GM23248 (cell line): ENCODE measurements at regions not wholly inside any gene's neighbourhood (a gene's known extent, or its start where the extent isn't known, plus 50 kb on each side); places are given as distances from the start of the nearest gene placed in this dataset.

Experiments
- DNase-seq: peaks from one replicate; pipeline ENCODE4 v3.0.0-alpha.2; 2015
- H2AFZ ChIP-seq: fragments of 200-600 bp; sonication (generic); 2 replicates; pipeline ENCODE4 v1.6.1; 2016; ENCODE audit warnings: antibody characterized with exemption
- H3F3A ChIP-seq: fragments of 200-600 bp; sonication (generic); 2 replicates; pipeline ENCODE4 v1.6.1; 2016; ENCODE audit warnings: mild to moderate bottlenecking, antibody characterized with exemption, mixed run types; ENCODE audit not compliant: insufficient read depth
- H3K27ac ChIP-seq: fragments of 200-600 bp; sonication (generic); 2 replicates; pipeline ENCODE4 v1.5.1; 2016; ENCODE audit warnings: mild to moderate bottlenecking
- H3K27me3 ChIP-seq: fragments of 200-600 bp; sonication (generic); replicated peaks from 2 replicates; pipeline ENCODE4 v1.6.1; 2016; ENCODE audit warnings: mild to moderate bottlenecking; ENCODE audit not compliant: insufficient read depth
- H3K36me3 ChIP-seq: fragments of 200-600 bp; sonication (generic); 2 replicates; pipeline ENCODE4 v1.6.1; 2016; ENCODE audit warnings: low read depth, mild to moderate bottlenecking
- H3K4me1 ChIP-seq: fragments of 200-600 bp; sonication (generic); 2 replicates; pipeline ENCODE4 v1.6.1; 2016; ENCODE audit warnings: mild to moderate bottlenecking; ENCODE audit not compliant: insufficient read depth
- H3K4me2 ChIP-seq: fragments of 200-600 bp; sonication (generic); one replicate; pipeline ENCODE4 v1.6.1; 2016; ENCODE audit warnings: mild to moderate bottlenecking; ENCODE audit not compliant: unreplicated experiment
- H3K4me3 ChIP-seq: fragments of 200-600 bp; sonication (generic); 2 replicates; pipeline ENCODE4 v1.5.1; 2016; ENCODE audit warnings: mild to moderate bottlenecking
- H3K79me2 ChIP-seq: fragments of 200-600 bp; sonication (generic); 2 replicates; pipeline ENCODE4 v1.6.1; 2016; ENCODE audit warnings: mild to moderate bottlenecking; ENCODE audit not compliant: insufficient read depth
- H3K9ac ChIP-seq: fragments of 200-600 bp; sonication (generic); 2 replicates; pipeline ENCODE4 v1.6.1; 2016; ENCODE audit warnings: mild to moderate bottlenecking
- H3K9me2 ChIP-seq: fragments of 200-600 bp; sonication (generic); 2 replicates; pipeline ENCODE4 v1.6.1; 2016; ENCODE audit warnings: mixed run types, mild to moderate bottlenecking, moderate library complexity; ENCODE audit not compliant: insufficient read depth
- H3K9me3 ChIP-seq: fragments of 200-600 bp; sonication (generic); one replicate; pipeline ENCODE4 v1.6.1; 2017; ENCODE audit warnings: low read depth
- H4K20me1 ChIP-seq: fragments of 200-600 bp; sonication (generic); 2 replicates; pipeline ENCODE4 v1.6.0; 2016; ENCODE audit not compliant: insufficient read depth
- EZH2 ChIP-seq: fragments of 200-600 bp; sonication (generic); IDR thresholded peaks from 2 replicates; pipeline ENCODE4 v1.6.1; 2018; ENCODE audit warnings: antibody characterized with exemption, mild to moderate bottlenecking; ENCODE audit not compliant: insufficient read depth, poor library complexity, severe bottlenecking
- EZH2phosphoT487 ChIP-seq: fragments of 200-600 bp; sonication (generic); IDR thresholded peaks from 2 replicates; pipeline ENCODE4 v1.6.1; 2018; ENCODE audit warnings: antibody characterized with exemption, moderate library complexity, mild to moderate bottlenecking, low read depth; ENCODE audit not compliant: insufficient read depth
- WGBS, 2 experiments: methylation state at CpG; one replicate each; pipeline ENCODE4 v1.1.6; 2015 to 2017; ENCODE audit warnings: low lambda C conversion rate in 2 of 2, low coverage in 1 of 2; ENCODE audit errors: missing lambda C conversion rate in 2 of 2; 5-methylcytosine and 5-hydroxymethylcytosine counted together
- in situ Hi-C: fragments of 300-500 bp; cut with MboI; formaldehyde crosslinking; loops from 2 replicates; pipeline ENCODE4 v1.15.0; 2020

DNA sequence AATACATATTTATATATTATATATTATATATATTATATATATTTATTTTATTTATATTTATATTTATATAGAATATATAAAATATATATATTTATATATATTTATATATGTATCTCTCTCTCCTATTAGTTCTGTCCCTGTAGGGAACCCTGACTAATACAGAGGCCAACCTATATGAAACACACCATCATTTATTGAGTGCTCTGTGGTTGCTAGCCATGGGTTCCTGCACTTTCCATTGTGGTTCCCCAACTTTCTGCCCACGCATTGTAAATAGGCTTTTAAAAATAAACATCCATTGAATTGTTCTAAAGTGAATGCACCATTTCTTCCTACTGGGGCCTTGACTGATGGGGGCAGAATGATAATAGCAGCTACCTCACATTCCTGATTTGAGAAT lies 93.8 kb upstream of the SESN3 start:
- no peak overlapping the region for H3K27ac ChIP-seq
- H2AFZ ChIP-seq, result no peak overlapping the region
- WGBS, 2 experiments, result 96% methylated on average over 1 of the region's 1 CpG
- H3K4me2 ChIP-seq, result no peak overlapping the region
- H3K4me3 ChIP-seq, result no peak overlapping the region
- H3K4me1 ChIP-seq, result peaks cover 14% of the 10 kb centered on the region
- in situ Hi-C loops, result no loop called here
- no peaks in the 10 kb centered on the region for H3K9me3 ChIP-seq
- no peaks in the 10 kb centered on the region for H3K36me3 ChIP-seq
- H3K9ac ChIP-seq, result no peak overlapping the region
- no peaks in the 10 kb centered on the region; the same call in 1 of the 2 replicates for H3K27me3 ChIP-seq
- H3K79me2 ChIP-seq, result no peaks in the 10 kb centered on the region
- no peaks in the 10 kb centered on the region for H4K20me1 ChIP-seq
- H3K9me2 ChIP-seq, result no peaks in the 10 kb centered on the region
- TF ChIP-seq EZH2phosphoT487, result no peak
- no peak for TF ChIP-seq EZH2
- DNase-seq, result no peak
- H3F3A ChIP-seq, result peaks cover 15% of the 10 kb centered on the region

GRCh38 chr11:95322539-95322938 lies 91.5 kb upstream of the SESN3 start:
- Histone ChIP-seq H2AFZ (no peak overlapping the region), H3K4me2 (peak overlapping the region; percentile 29), H3F3A (peaks cover 15% of the 10 kb centered on the region), H3K9me2 (no peaks in the 10 kb centered on the region), H3K4me3 (0 out of 2 replicates have a peak overlapping the region, but pooled peaks have one; percentile 10), H3K9me3 (no peaks in the 10 kb centered on the region), H3K9ac (no peak overlapping the region), H3K36me3 (no peaks in the 10 kb centered on the region), H3K79me2 (no peaks in the 10 kb centered on the region), H3K27ac (peak overlapping the region; percentile 36; the same call in 1 of the 2 replicates), H4K20me1 (no peaks in the 10 kb centered on the region), H3K27me3 (no peaks in the 10 kb centered on the region), H3K4me1 (peaks cover 14% of the 10 kb centered on the region)
- no peak for TF ChIP-seq EZH2
- 0 out of 2 replicates have a peak, but pooled peaks have one; percentile 49 for TF ChIP-seq EZH2phosphoT487
- peak; percentile 94 for DNase-seq
- in situ Hi-C loops, result no loop called here

DNA sequence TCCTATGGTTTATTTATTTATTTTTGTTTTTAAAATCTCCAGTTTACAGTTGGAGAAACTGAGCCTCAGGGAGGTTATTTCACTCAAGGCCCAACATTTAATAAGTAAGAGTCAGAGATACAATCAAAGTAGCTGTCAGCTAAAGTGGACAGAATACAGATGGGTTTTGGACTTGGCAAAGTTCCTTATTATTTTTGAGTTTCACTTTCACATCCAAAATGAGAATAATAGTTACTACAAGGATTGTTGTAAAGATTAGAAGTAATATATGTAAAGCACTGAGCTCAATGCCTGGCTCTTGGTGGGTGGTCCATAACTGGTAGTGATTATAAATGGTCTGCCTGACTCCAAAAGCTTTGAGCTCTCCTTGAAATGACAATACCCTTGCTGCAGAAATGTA lies 87.5 kb upstream of the SESN3 start:
- H3K36me3 ChIP-seq, result no peaks in the 10 kb centered on the region
- H3K9ac ChIP-seq, result no peak overlapping the region
- no peak overlapping the region for H3K4me3 ChIP-seq
- no peaks in the 10 kb centered on the region for H3K27me3 ChIP-seq
- no peak for TF ChIP-seq EZH2phosphoT487
- TF ChIP-seq EZH2, result no peak
- DNase-seq, result no peak
- H2AFZ ChIP-seq, result no peak overlapping the region
- peaks cover 14% of the 10 kb centered on the region for H3K4me1 ChIP-seq
- H3K9me3 ChIP-seq, result no peaks in the 10 kb centered on the region
- peaks cover 15% of the 10 kb centered on the region for H3F3A ChIP-seq
- no peaks in the 10 kb centered on the region for H4K20me1 ChIP-seq
- no peak overlapping the region for H3K27ac ChIP-seq
- H3K9me2 ChIP-seq, result no peaks in the 10 kb centered on the region
- H3K79me2 ChIP-seq, result no peaks in the 10 kb centered on the region
- no peak overlapping the region for H3K4me2 ChIP-seq
- in situ Hi-C loops, result no loop called here

DNA sequence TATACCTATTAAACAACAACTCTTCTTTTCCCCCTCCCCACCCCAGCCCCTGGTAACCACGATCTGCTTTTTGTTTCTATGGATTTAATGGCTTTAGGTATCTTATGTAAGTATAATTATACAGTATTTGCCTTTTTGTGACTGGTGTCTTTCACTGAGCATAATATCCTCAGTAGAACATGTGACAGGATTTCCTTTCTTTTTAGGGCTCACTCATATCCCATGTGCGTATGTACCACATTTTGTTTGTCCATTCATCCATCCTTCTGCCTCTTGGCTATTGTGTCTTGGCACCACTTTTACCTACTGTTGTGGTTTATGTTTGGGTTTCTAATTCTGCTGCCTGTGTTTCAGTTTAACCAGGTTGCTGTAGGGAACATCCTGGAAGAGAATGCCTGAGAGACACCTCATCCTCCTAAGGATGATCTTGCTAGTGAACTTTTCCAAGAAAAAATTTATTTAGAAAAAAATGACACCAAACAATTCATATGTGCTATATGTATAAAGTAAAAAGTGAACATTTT lies 77.6 kb upstream of the SESN3 start:
- in situ Hi-C loops, result no loop called here
- Histone ChIP-seq H3K4me3 (no peak overlapping the region), H4K20me1 (no peaks in the 10 kb centered on the region), H3K79me2 (no peaks in the 10 kb centered on the region), H3K27me3 (no peaks in the 10 kb centered on the region), H3K9ac (no peak overlapping the region), H2AFZ (no peak overlapping the region), H3F3A (no peaks in the 10 kb centered on the region), H3K4me2 (no peak overlapping the region), H3K4me1 (no peaks in the 10 kb centered on the region), H3K36me3 (no peaks in the 10 kb centered on the region), H3K9me3 (no peaks in the 10 kb centered on the region), H3K27ac (no peak overlapping the region), H3K9me2 (no peaks in the 10 kb centered on the region)
- WGBS, 2 experiments, result 88 to 95% methylated on average over 2 of the region's 2 CpGs
- TF ChIP-seq EZH2phosphoT487, result no peak
- no peak for TF ChIP-seq EZH2
- DNase-seq, result no peak

- no peaks in the 10 kb centered on the region for H3K36me3 ChIP-seq
- TF ChIP-seq EZH2phosphoT487, result no peak
- TF ChIP-seq EZH2, result no peak
- H3K27me3 ChIP-seq, result 0 out of 2 replicates have a peak, but pooled peaks cover 5% of the 10 kb centered on the region
- DNase-seq, result no peak
- in situ Hi-C loops, result no loop called here
- H3K9me2 ChIP-seq, result no peaks in the 10 kb centered on the region
- H3F3A ChIP-seq, result no peaks in the 10 kb centered on the region
- H3K4me3 ChIP-seq, result no peak overlapping the region
- no peaks in the 10 kb centered on the region for H4K20me1 ChIP-seq
- H3K4me1 ChIP-seq, result no peaks in the 10 kb centered on the region
- H3K9ac ChIP-seq, result no peak overlapping the region
- 75 to 93% methylated on average over 1 of the region's 1 CpG for WGBS, 2 experiments
- H3K79me2 ChIP-seq, result no peaks in the 10 kb centered on the region
- H3K9me3 ChIP-seq, result no peaks in the 10 kb centered on the region
- H3K27ac ChIP-seq, result no peak overlapping the region
- H2AFZ ChIP-seq, result no peak overlapping the region
- H3K4me2 ChIP-seq, result no peak overlapping the region
These were observed 76.3 kb upstream of the SESN3 start for GRCh38 chr11:95307286-95307685.
